ENCODE measurements at regions not wholly inside any gene's neighbourhood (a gene's known extent, or its start where the extent isn't known, plus 50 kb on each side); places are given as distances from the start of the nearest gene placed in this dataset.

GRCh38 chr7:42761486-42761885, 150.4 kb downstream of the C7orf25 start:
- no peak for DNase-seq (ENCODE audit: low read depth in 2 of 3, low spot score in 2 of 3)

GRCh38 chr7:42758124-42758523, 153.7 kb downstream of the C7orf25 start:
- DNase-seq (ENCODE audit: low read depth in 2 of 3, low spot score in 2 of 3) = no peak

- no peak for DNase-seq (ENCODE audit: low read depth in 2 of 3, low spot score in 2 of 3)
Measured at GRCh38 chr7:42756841-42757240, 155.0 kb downstream of the C7orf25 start.

GRCh38 chr7:42753811-42754363, 158.0 kb downstream of the C7orf25 start:
- DNase-seq (ENCODE audit: low read depth in 2 of 3, low spot score in 2 of 3) = no peak

- no peak for DNase-seq (ENCODE audit: low read depth in 2 of 3, low spot score in 2 of 3)
Measured at GRCh38 chr7:42753367-42753766, 158.5 kb downstream of the C7orf25 start.

- no peak for DNase-seq (ENCODE audit: low read depth in 2 of 3, low spot score in 2 of 3)
Measured at GRCh38 chr7:42750172-42750571, 161.7 kb downstream of the C7orf25 start.

- no peak for DNase-seq (ENCODE audit: low read depth in 2 of 3, low spot score in 2 of 3)
Measured at GRCh38 chr7:42747044-42747443, 164.8 kb downstream of the C7orf25 start.

GRCh38 chr7:42746214-42746613, 165.7 kb downstream of the C7orf25 start:
- no peak for DNase-seq (ENCODE audit: low read depth in 2 of 3, low spot score in 2 of 3)

- no peak for DNase-seq (ENCODE audit: low read depth in 2 of 3, low spot score in 2 of 3)
Measured at GRCh38 chr7:42745357-42746059, 166.4 kb downstream of the C7orf25 start.

- DNase-seq (ENCODE audit: low read depth in 2 of 3, low spot score in 2 of 3) = no peak
Measured at GRCh38 chr7:42744746-42745145, 167.1 kb downstream of the C7orf25 start.

- no peak for DNase-seq (ENCODE audit: low read depth in 2 of 3, low spot score in 2 of 3)
Measured at GRCh38 chr7:42743077-42743858, 168.6 kb downstream of the C7orf25 start.

GRCh38 chr7:42742318-42742717, 169.6 kb downstream of the C7orf25 start:
- DNase-seq (ENCODE audit: low read depth in 2 of 3, low spot score in 2 of 3) = no peak

GRCh38 chr7:42740408-42740807, 171.5 kb downstream of the C7orf25 start:
- DNase-seq (ENCODE audit: low read depth in 2 of 3, low spot score in 2 of 3) = no peak

GRCh38 chr7:42739638-42740037, 172.2 kb downstream of the C7orf25 start:
- no peak for DNase-seq (ENCODE audit: low read depth in 2 of 3, low spot score in 2 of 3)

GRCh38 chr7:42736931-42737330, 174.9 kb downstream of the C7orf25 start:
- DNase-seq (ENCODE audit: low read depth in 2 of 3, low spot score in 2 of 3) = no peak

GRCh38 chr7:42735081-42735480, 176.8 kb downstream of the C7orf25 start:
- no peak for DNase-seq (ENCODE audit: low read depth in 2 of 3, low spot score in 2 of 3)

- DNase-seq (ENCODE audit: low read depth in 2 of 3, low spot score in 2 of 3) = no peak
Measured at GRCh38 chr7:42734568-42734967, 177.3 kb downstream of the C7orf25 start.

- no peak for DNase-seq (ENCODE audit: low read depth in 2 of 3, low spot score in 2 of 3)
Measured at GRCh38 chr7:42733040-42733439, 178.8 kb downstream of the C7orf25 start.

GRCh38 chr7:42730586-42730985, 181.3 kb downstream of the C7orf25 start:
- no peak for DNase-seq (ENCODE audit: low read depth in 2 of 3, low spot score in 2 of 3)

GRCh38 chr7:42729053-42729765, 182.7 kb downstream of the C7orf25 start:
- no peak for DNase-seq (ENCODE audit: low read depth in 2 of 3, low spot score in 2 of 3)

- DNase-seq (ENCODE audit: low read depth in 2 of 3, low spot score in 2 of 3) = no peak
Measured at GRCh38 chr7:42727451-42727850, 184.4 kb downstream of the C7orf25 start.

Data from activated CD8-positive, alpha-beta memory T cell treated with anti-CD3 and anti-CD28 coated beads for 48 hours (primary cell).